A549 (cell line): ENCODE measurements at regions not wholly inside any gene's neighbourhood (a gene's known extent, or its start where the extent isn't known, plus 50 kb on each side); places are given as distances from the start of the nearest gene placed in this dataset.

Source experiments
- ATAC-seq, 2 experiments: fragments of 200-7000 bp in 1 of 2; fragments of >200 bp in 1 of 2; cut with Nextera tagmentation in 1 of 2; cut with Tn5 transposase in 1 of 2; 3 replicates each; pipeline versions ENCODE4 v1.8.0 to v1.9.1; 2018 to 2020; ENCODE audit warnings: mild to moderate bottlenecking in 1 of 2, moderate library complexity in 1 of 2
- CTCF ChIA-PET: fragments of 300-600 bp; sonication (Branson Sonifier 250); formaldehyde crosslinking; extraction: SDS; loops from one replicate; lab custom pipeline; 2021; ENCODE audit warnings: antibody characterized with exemption, inconsistent platforms; lab: Yijun Ruan, JAX
- POLR2A ChIA-PET: fragments of 350-600 bp; formaldehyde crosslinking; extraction: SDS; loops from one replicate; lab custom pipeline; 2021; ENCODE audit warnings: antibody characterized with exemption, inconsistent platforms; lab: Yijun Ruan, JAX
- DNase-seq, 2 experiments: peaks; one replicate each; pipeline versions ENCODE4 v3.0.0 to v3.0.0-alpha.2; 2011 to 2016; ENCODE audit warnings: low read depth in 1 of 2, low spot score in 1 of 2
- FAIRE-seq: peaks from 2 replicates; lab custom pipeline; 2011; peaks lifted over from hg19 to GRCh38; lab: Jason Lieb, UNC
- H3K27ac ChIP-seq, 2 experiments: fragments of >200 bp; sonication (Bioruptor Twin); formaldehyde crosslinking; 3 replicates each; pipeline ENCODE4 v1.5.1; 2016 to 2017
- H3K4me1 ChIP-seq: fragments of >200 bp; sonication (Bioruptor Twin); formaldehyde crosslinking; 3 replicates; pipeline ENCODE4 v1.6.1; 2016
- H3K4me2 ChIP-seq: fragments of >200 bp; sonication (Bioruptor Twin); formaldehyde crosslinking; 3 replicates; pipeline ENCODE4 v1.6.1; 2016
- H3K4me3 ChIP-seq: fragments of >200 bp; sonication (Bioruptor Twin); formaldehyde crosslinking; 3 replicates; pipeline ENCODE4 v1.5.1; 2016
- H3K9me3 ChIP-seq: fragments of >200 bp; sonication (Bioruptor Twin); formaldehyde crosslinking; 3 replicates; pipeline ENCODE4 v1.6.1; 2016
- ATOH8 ChIP-seq: fragments of 250-450 bp; sonication (Bioruptor Pico); IDR thresholded peaks from 2 replicates; pipeline ENCODE4 v1.5.0; 2020; ENCODE audit warnings: low read depth, mild to moderate bottlenecking, moderate library complexity
- BHLHE40 ChIP-seq: IDR thresholded peaks from 2 replicates; pipeline ENCODE4 v1.6.1; 2012; ENCODE audit warnings: low read depth, low read length, inconsistent platforms
- CTCF ChIP-seq: fragments of >200 bp; sonication (Bioruptor Twin); formaldehyde crosslinking; IDR thresholded peaks from 3 replicates; pipeline ENCODE4 v1.5.1; 2016
- ELK1 ChIP-seq: fragments of 150-350 bp; IDR thresholded peaks from 2 replicates; pipeline ENCODE4 v1.6.1; 2014; ENCODE audit warnings: low read depth, mild to moderate bottlenecking, low read length
- HMGXB4 ChIP-seq: fragments of 250-450 bp; sonication (Bioruptor Pico); IDR thresholded peaks from 2 replicates; pipeline ENCODE4 v1.5.0; 2021; ENCODE audit warnings: mild to moderate bottlenecking, moderate library complexity, borderline replicate concordance
- MAZ ChIP-seq: fragments of 150-350 bp; IDR thresholded peaks from 2 replicates; pipeline ENCODE4 v1.6.1; 2014; ENCODE audit warnings: antibody characterized with exemption, low read depth, low read length, borderline replicate concordance
- NR3C1 ChIP-seq: fragments of >200 bp; sonication (Bioruptor Twin); formaldehyde crosslinking; IDR thresholded peaks from 3 replicates; pipeline ENCODE4 v1.6.1; 2017
- POLR2A ChIP-seq: IDR thresholded peaks from 2 replicates; pipeline ENCODE4 v1.6.1; 2012; ENCODE audit warnings: mild to moderate bottlenecking, low read length
- RAD21 ChIP-seq, 2 experiments: fragments of >200 bp in 1 of 2; sonication (Bioruptor Twin) in 1 of 2; formaldehyde crosslinking in 1 of 2; IDR thresholded peaks in 1 of 2; conservative IDR thresholded peaks in 1 of 2; 2 replicates in 1 of 2; 3 replicates in 1 of 2; pipeline ENCODE4 v1.6.1; 2012 to 2018; ENCODE audit warnings: inconsistent platforms in 1 of 2
- RNF2 ChIP-seq: fragments of 200-600 bp; sonication (generic); IDR thresholded peaks from 2 replicates; pipeline ENCODE4 v1.6.1; 2016; ENCODE audit warnings: low read depth, mild to moderate bottlenecking, antibody characterized with exemption, moderate library complexity, borderline replicate concordance
- SMC3 ChIP-seq: fragments of >200 bp; sonication (Bioruptor Twin); formaldehyde crosslinking; IDR thresholded peaks from 3 replicates; pipeline ENCODE4 v1.6.1; 2018; ENCODE audit warnings: inconsistent platforms
- TP53 ChIP-seq: fragments of 250-450 bp; sonication (Bioruptor Pico); IDR thresholded peaks from 2 replicates; pipeline ENCODE4 v1.5.0; 2021; ENCODE audit warnings: mild to moderate bottlenecking, moderate library complexity
- ZFP36 ChIP-seq: fragments of 450-650 bp; IDR thresholded peaks from 2 replicates; pipeline ENCODE4 v1.6.1; 2014; ENCODE audit warnings: borderline replicate concordance; ENCODE audit not compliant: partially characterized antibody
- WGBS: methylation state at CpG from one replicate; pipeline ENCODE4 v1.1.6; 2017; ENCODE audit errors: missing lambda C conversion rate; 5-methylcytosine and 5-hydroxymethylcytosine counted together

- TF ChIP-seq POLR2A: no peak
- no peak for TF ChIP-seq NR3C1
- H3K27ac ChIP-seq: no peak overlapping the region
- H3K4me1 ChIP-seq: no peaks in the 10 kb centered on the region
- FAIRE-seq (no peak), ATAC-seq (no peak), DNase-seq (peak in 1 of 2 experiments; percentile 6)
- ChIA-PET CTCF (no interaction called here), POLR2A (no interaction called here)
- H3K9me3 ChIP-seq: no peaks in the 10 kb centered on the region
- 38% methylated on average over 4 of the region's 4 CpGs for WGBS
- H3K4me3 ChIP-seq: no peak overlapping the region
- H3K4me2 ChIP-seq: no peak overlapping the region
Observed at GRCh38 chr14:98133806-98134205, 1138.2 kb downstream of the BCL11B start.

- H3K27ac ChIP-seq: no peak overlapping the region
- H3K9me3 ChIP-seq: no peaks in the 10 kb centered on the region
- H3K4me3 ChIP-seq: no peak overlapping the region
- ChIA-PET CTCF (interaction anchor here (0.6 kb wide), 1 partner anchor 1130 kb away, joined by 3 read pairs; no protein-coding TSS in a partner anchor), POLR2A (no interaction called here)
- no peaks in the 10 kb centered on the region for H3K4me1 ChIP-seq
- H3K4me2 ChIP-seq: no peak overlapping the region
- FAIRE-seq (no peak), DNase-seq (no peak), ATAC-seq (no peak)
- TF ChIP-seq RNF2: no peak
- TF ChIP-seq BHLHE40: no peak
- TF ChIP-seq MAZ: no peak
- TF ChIP-seq TP53 (CRISPR knock-in tag): no peak
- TF ChIP-seq HMGXB4 (CRISPR knock-in tag): no peak
- WGBS: 18% methylated on average over 9 of the region's 9 CpGs
Observed at GRCh38 chr14:98136012-98136789, 1135.8 kb downstream of the BCL11B start.

- TF ChIP-seq NR3C1 (no peak), ATOH8 (CRISPR knock-in tag) (no peak)
- TF ChIP-seq, all 56 proteins: peak for 0
- Histone ChIP-seq H3K4me1 (no peaks in the 10 kb centered on the region), H3K27ac (no peak overlapping the region), H3K4me2 (no peak overlapping the region), H3K4me3 (no peak overlapping the region), H3K9me3 (no peaks in the 10 kb centered on the region)
- ChIA-PET POLR2A (no interaction called here), CTCF (interaction anchor here (0.9 to 4.9 kb wide), 2 partner anchors 1099 to 1129 kb away, joined by 3 to 28 read pairs; no protein-coding TSS in a partner anchor)
- DNase-seq: no peak
- FAIRE-seq: no peak
- ATAC-seq: no peak
- 27% methylated on average over 13 of the region's 13 CpGs for WGBS
Observed at GRCh38 chr14:98137131-98138025, 1134.6 kb downstream of the BCL11B start.

- ATAC-seq (peak in 1 of 2 experiments; percentile 78; a peak in 4 of 6 replicates), FAIRE-seq (no peak), DNase-seq (peak; percentile 13 to 30)
- 2% methylated on average over 6 of the region's 6 CpGs for WGBS
- ChIA-PET CTCF (interaction anchor here (0.8 to 4.9 kb wide), 6 partner anchors 9 to 1254 kb away, joined by 3 to 28 read pairs (median 3); no protein-coding TSS in a partner anchor), POLR2A (no interaction called here)
- TF ChIP-seq SMC3: peak; percentile 42; the same call in 2 of the 3 replicates
- peak; percentile 50 to 67 for TF ChIP-seq RAD21 (conservative IDR thresholded peaks at IDR 0.05 in 1 of 2, IDR thresholded peaks at IDR 0.05 in 1 of 2)
- no peak for TF ChIP-seq ELK1
- no peak for TF ChIP-seq ZFP36
- TF ChIP-seq CTCF: peak; percentile 50
- 0 out of 3 replicates have a peak overlapping the region, but pooled peaks have one; percentile 25 for H3K4me2 ChIP-seq
- H3K27ac ChIP-seq: no peak overlapping the region
- H3K4me1 ChIP-seq: no peaks in the 10 kb centered on the region
- H3K4me3 ChIP-seq: no peak overlapping the region
- no peaks in the 10 kb centered on the region for H3K9me3 ChIP-seq
Observed at GRCh38 chr14:98138666-98139065, 1133.3 kb downstream of the BCL11B start.
